ENCODE measurements at regions not wholly inside any gene's neighbourhood (a gene's known extent, or its start where the extent isn't known, plus 50 kb on each side); places are given as distances from the start of the nearest gene placed in this dataset.
"Not testable (repeated sequence)": the region's sequence is repeated elsewhere in the genome, so short reads cannot be mapped to it uniquely, and the experiment has no call there.

DNA sequence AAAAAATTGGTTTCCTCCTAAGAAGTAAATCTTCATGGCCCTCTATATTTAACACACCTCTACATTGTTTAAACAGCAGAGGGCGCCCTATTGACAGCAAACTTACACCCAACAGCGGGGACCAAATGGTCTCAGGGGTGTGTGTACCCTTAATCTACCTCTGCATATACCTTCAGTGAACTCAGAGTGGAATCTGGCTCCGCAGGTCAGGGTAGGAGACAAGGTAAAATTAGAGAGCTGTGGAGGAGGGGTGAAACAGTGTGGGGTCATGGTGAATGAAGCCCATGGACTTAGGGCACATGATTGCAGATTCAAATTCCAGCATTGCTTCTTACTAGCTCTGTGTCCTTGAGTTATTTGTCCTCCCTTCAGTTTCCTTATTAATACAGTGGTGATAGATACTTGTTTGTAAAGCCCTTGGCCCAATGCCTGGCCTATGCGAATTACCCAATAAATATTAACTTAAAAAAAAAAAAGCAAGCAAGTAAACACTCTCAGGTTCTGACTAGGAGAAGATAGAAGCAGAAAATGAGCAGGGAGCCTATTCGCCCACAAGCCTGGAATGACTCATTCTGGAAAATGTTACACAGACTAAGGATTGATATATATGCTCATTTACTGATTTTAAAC lies 122.9 kb downstream of the CAVIN4 start:
- no peak for DNase-seq (ENCODE audit: extremely low spot score, insufficient read length, low read depth)
- no peak for FAIRE-seq

DNA sequence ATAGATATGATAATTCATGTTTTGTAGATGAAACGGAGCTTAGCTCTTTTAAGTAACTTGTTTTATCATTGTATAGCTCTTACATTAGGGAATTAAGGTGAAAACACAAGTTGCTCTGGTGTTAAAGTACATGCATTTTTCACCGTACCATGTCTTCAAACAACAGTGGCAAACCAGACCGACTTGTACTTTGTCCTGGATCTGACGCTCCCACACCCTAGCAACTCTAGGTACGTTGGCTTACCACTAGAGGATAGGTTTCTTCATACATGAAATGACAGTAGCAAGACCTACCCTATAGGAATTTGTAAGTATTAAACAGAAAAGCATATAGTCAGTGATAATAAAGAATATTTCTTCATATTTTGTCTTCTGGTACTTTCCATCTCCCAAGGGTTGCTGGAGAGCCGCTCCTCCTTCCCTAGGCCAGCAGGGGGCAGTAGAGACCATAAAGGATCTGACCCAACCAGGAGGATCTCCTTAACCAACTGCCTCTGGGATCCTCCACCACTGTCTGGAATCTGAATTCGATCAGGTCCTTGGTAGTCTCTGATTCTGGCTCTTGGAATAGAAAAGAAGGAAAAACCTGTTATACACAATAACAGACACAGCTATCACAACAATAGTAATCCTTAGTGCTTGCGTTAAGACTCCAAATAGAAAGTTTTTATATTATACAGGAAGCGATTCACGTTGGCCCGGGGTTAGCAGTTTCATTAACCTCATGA lies 136.7 kb downstream of the CAVIN4 start:
- DNase-seq (ENCODE audit: extremely low spot score, insufficient read length, low read depth), result peak; percentile 26
- FAIRE-seq, result peak; percentile 73

GRCh38 chr9:100715100-100715380 lies 137.2 kb downstream of the CAVIN4 start:
- FAIRE-seq (no peak), DNase-seq (ENCODE audit: extremely low spot score, insufficient read length, low read depth) (no peak)

GRCh38 chr9:100718717-100719116 lies 140.8 kb downstream of the CAVIN4 start:
- DNase-seq (ENCODE audit: extremely low spot score, insufficient read length, low read depth), result no peak
- no peak for FAIRE-seq

DNA sequence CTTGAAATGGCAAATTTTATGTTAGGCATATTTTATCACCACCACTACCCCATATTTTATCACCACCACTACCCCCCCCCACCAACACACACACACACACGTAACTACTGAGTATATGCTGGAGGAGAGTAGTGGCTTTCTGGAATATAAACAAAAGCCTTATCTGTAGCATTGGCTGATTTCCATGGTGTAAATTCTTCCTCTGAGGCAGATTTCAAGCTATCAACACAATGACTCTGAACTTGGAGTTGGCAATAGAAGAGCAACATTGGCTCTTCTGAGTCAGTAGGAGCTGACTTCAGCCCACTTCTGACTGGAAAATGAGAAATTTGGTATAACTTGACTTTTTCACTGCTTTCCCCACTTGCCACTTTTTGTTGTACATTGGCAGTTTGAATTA lies 143.0 kb downstream of the CAVIN4 start:
- DNase-seq (ENCODE audit: extremely low spot score, insufficient read length, low read depth) (no peak), FAIRE-seq (no peak)

DNA sequence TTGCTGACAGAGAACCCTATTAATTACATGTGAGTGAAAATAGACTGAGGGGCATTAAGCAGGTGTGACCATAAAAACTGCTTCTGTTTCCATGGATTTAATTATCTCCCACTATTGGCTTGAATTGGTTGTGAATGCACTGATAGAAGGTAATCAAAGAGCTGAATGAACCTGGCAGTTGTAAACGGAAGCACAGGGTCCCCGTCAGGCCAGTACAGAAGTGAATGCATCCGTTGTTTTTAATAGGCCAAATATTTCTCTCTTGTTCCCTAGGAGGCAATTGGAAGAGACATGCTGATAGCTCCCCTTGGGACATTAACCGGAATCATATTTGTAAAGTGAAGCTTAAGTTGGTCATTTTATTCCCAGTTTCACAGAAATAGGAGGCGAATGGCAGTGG lies 147.0 kb downstream of the CAVIN4 start:
- FAIRE-seq (no peak), DNase-seq (ENCODE audit: extremely low spot score, insufficient read length, low read depth) (no peak)

DNA sequence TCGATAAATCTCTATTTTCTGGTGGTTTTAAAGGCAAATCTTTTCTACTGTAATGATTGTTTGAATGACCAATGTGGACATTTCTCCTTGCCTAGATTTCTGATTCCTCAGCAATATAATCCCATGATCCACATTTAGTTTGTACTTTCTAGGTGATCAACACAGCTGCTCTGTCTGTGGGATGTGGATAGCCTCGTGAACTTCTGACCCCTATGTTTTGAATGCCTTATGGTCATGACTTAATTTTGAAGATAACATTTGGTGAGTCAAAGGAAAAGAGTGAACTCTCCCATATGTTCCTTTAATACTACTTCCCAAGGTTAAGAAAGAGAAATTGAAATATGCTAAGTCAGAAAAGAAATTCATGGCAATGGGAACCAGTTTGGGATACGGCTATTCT lies 147.5 kb downstream of the CAVIN4 start:
- DNase-seq (ENCODE audit: extremely low spot score, insufficient read length, low read depth), result no peak
- no peak for FAIRE-seq

DNA sequence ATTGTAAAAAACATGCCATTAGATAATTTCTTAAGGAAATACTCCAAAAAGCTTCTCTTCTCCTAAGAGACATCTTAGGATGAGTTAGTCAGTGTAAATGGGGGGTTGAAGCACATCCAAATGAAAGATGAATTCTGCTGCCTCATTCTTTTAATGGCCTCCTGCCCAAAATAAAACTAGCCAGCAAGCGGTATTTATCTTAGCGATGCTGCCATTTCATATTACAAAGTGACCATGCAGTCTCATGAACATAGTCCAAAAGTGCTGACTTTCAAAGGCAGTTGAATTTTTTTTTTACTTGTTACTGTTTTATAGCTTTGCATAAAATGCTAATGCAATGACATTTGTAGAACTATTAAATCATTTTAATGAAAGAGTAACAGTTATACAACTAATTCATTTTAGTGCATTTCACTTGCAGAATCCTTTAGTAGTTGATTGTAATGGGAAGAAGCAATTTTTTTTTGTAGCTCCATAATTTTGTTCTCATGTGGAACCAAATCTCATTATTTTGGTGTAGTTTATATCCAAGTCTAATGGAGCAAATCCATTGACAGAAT lies 151.5 kb downstream of the CAVIN4 start:
- FAIRE-seq (no peak), DNase-seq (ENCODE audit: extremely low spot score, insufficient read length, low read depth) (no peak)

- FAIRE-seq (no peak), DNase-seq (ENCODE audit: extremely low spot score, insufficient read length, low read depth) (no peak)
These were observed 152.2 kb downstream of the CAVIN4 start for GRCh38 chr9:100730086-100730485.

DNA sequence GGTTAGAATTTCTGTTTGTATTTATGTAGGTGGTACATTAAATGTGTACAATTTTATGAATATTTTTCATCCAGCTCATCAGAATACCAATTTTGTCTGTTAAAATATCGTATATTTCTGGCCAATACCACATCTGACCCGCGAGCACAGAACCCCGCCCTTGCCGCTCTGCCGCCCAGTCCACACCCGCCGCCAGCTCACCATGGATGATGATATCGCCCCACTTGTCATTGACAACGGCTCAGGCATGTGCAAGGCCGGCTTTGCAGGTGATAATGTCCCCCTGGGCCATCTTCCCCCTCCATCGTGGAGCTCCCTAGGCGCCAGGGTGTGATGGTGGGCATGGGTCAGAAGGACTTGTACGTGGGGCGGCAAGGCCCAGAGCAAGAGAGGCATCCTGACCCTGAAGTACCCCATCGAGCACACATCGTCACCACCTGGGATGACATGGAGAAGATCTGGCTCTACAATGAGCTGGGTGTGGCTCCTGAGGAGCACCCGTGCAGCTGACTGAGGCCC lies 153.2 kb downstream of the CAVIN4 start:
- FAIRE-seq (no peak), DNase-seq (ENCODE audit: extremely low spot score, insufficient read length, low read depth) (no peak)

DNA sequence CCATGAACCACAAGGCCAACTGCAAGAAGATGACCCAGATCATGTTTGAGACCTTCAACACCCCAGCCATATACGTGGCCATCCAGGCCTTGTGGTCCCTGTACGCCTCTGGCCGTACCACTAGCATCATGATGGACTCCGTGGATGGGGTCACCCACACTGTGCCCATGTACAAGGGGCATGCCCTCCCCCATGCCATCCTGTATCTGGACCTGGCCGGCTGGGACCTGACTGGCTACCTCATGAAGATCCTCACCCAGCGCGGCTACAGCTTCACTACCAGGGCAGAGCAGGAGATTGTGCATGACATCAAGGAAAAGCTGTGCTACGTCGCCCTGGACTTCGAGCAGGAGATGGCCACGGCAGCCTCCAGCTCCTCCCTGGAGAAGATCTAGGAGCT lies 153.7 kb downstream of the CAVIN4 start:
- FAIRE-seq, result no peak

GRCh38 chr9:100739208-100739607 lies 161.3 kb downstream of the CAVIN4 start:
- DNase-seq (ENCODE audit: extremely low spot score, insufficient read length, low read depth) (no peak), FAIRE-seq (no peak)

More for the DNA sequence above, 153.7 kb downstream of the CAVIN4 start:
- no peak for DNase-seq (ENCODE audit: extremely low spot score, insufficient read length, low read depth)

DNA sequence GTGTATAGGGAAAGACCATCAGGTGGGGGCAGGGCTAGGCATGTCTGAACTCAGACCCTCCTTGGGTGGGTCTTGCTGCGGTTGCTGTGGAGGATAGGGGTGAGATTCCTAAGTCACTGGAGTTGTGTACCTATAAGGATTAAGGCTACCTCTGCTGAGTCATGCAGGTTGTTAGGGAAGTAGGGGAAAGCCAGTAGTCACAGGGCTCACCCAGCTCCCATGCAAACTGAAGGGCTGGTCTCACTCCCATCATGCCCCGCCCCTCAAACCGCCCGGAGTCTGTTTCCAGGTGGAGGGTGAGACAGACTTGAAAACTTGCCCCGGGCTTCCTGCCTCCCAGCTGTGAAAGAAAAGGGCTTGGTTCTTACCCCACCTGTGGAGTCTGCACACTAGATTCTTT lies 161.8 kb downstream of the CAVIN4 start:
- no peak for DNase-seq (ENCODE audit: extremely low spot score, insufficient read length, low read depth)
- no peak for FAIRE-seq

DNA sequence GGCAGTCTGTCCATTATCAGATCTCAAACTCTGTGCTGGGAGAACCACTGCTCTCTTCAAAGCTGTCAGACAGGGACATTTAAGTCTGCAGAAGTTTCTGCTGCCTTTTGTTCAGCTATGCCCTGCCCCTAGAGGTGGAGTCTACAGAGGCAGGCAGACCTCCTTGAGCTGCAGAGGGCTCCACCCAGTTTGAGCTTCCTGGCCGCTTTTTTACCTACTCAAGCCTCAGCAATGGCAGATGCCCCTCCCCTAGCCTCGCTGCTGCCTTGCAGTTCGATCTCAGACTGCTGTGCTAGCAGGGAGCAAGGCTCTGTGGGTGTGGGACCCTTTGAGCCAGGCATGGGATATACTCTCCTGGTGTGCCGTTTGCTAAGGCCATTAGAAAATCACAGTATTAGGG lies 171.1 kb downstream of the CAVIN4 start:
- DNase-seq (ENCODE audit: extremely low spot score, insufficient read length, low read depth); FAIRE-seq: not testable (repeated sequence)

- FAIRE-seq (no peak), DNase-seq (ENCODE audit: extremely low spot score, insufficient read length, low read depth) (no peak)
These were observed 178.3 kb downstream of the CAVIN4 start for GRCh38 chr9:100756217-100756616.

GRCh38 chr9:100759215-100759614 lies 181.3 kb downstream of the CAVIN4 start:
- FAIRE-seq (no peak), DNase-seq (ENCODE audit: extremely low spot score, insufficient read length, low read depth) (no peak)

GRCh38 chr9:100761276-100761802 lies 183.5 kb downstream of the CAVIN4 start:
- FAIRE-seq (no peak), DNase-seq (ENCODE audit: extremely low spot score, insufficient read length, low read depth) (no peak)

- FAIRE-seq (no peak), DNase-seq (ENCODE audit: extremely low spot score, insufficient read length, low read depth) (no peak)
These were observed 196.4 kb downstream of the CAVIN4 start for GRCh38 chr9:100774326-100774725.

DNA sequence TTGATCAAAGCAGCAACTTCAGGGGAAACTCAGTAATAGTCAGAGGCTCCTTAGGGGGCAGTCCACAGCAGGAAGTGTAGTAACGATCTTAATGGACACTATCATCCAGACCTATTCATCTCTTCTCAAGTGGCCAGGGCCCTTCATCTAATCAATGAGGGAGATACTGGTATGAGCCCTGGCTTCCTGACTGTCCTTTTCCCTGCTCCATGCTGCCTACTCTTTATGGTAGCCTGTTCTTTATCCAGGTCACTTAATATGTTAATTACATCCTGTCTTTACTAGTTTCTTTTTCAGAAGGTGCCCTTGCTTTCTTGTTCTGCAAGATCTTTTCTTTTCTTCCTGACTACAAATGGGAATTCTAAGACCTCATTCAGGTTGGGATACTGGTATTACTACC lies 197.1 kb downstream of the CAVIN4 start:
- DNase-seq (ENCODE audit: extremely low spot score, insufficient read length, low read depth) (no peak), FAIRE-seq (no peak)

GRCh38 chr9:100775912-100776311 lies 198.0 kb downstream of the CAVIN4 start:
- DNase-seq (ENCODE audit: extremely low spot score, insufficient read length, low read depth), result no peak
- no peak for FAIRE-seq

DNA sequence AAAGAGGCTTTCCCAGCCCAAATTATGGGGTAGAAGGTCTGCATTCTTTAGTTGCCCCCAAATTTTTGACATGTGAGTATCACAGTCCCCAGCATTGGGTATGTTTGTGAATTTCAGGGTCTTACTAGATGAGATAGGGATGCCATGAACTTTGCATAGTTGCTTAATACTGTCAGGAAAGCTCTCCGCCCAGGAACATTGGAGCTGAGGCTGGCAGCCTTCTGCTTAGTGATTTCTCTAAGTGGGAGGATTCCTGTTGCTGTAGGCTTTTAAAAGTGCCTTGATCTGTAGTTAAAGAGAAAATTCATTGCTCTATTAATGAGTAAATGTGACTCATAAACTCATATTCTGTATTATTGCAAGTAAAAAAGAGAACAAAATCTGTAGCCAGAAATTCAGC lies 206.9 kb downstream of the CAVIN4 start:
- no peak for DNase-seq (ENCODE audit: extremely low spot score, insufficient read length, low read depth)
- no peak for FAIRE-seq

All from GM18507 (cell line).